ENCODE measurements at regions not wholly inside any gene's neighbourhood (a gene's known extent, or its start where the extent isn't known, plus 50 kb on each side); places are given as distances from the start of the nearest gene placed in this dataset.
A peak's percentile ranks its signal among the peaks of the same experiment; 100 is the strongest.

- Histone ChIP-seq H3K27me3 (ENCODE audit: control insufficient read depth in 1 of 2, insufficient read depth in 2 of 2, low read length in 2 of 2) (no peaks in the 10 kb centered on the region), H3K36me3 (ENCODE audit: control insufficient read depth in 2 of 2, insufficient read depth in 2 of 2, low read length in 2 of 2) (no peaks in the 10 kb centered on the region), H3K4me1 (ENCODE audit: control insufficient read depth, insufficient read depth, low read length) (no peaks in the 10 kb centered on the region), H3K9me3 (ENCODE audit: control insufficient read depth in 2 of 2, low read length in 2 of 2) (no peaks in the 10 kb centered on the region), H3K27ac (ENCODE audit: low read length) (no peak overlapping the region), H3K4me3 (ENCODE audit: low read length in 2 of 2) (no peak overlapping the region), H3K9ac (ENCODE audit: low read length in 2 of 2) (no peak overlapping the region)
Measured at GRCh38 chrX:9195199-9195880, 161.4 kb upstream of the FAM9B start.

GRCh38 chrX:9196961-9197640, 163.2 kb upstream of the FAM9B start:
- no peaks in the 10 kb centered on the region for H3K27me3 ChIP-seq (ENCODE audit: control insufficient read depth in 1 of 2, insufficient read depth in 2 of 2, low read length in 2 of 2)
- H3K36me3 ChIP-seq (ENCODE audit: control insufficient read depth in 2 of 2, insufficient read depth in 2 of 2, low read length in 2 of 2) = no peaks in the 10 kb centered on the region
- no peak overlapping the region for H3K4me3 ChIP-seq (ENCODE audit: low read length in 2 of 2)
- H3K9me3 ChIP-seq (ENCODE audit: control insufficient read depth in 2 of 2, low read length in 2 of 2) = no peaks in the 10 kb centered on the region
- H3K27ac ChIP-seq (ENCODE audit: low read length) = no peak overlapping the region
- H3K9ac ChIP-seq (ENCODE audit: low read length in 2 of 2) = no peak overlapping the region
- H3K4me1 ChIP-seq (ENCODE audit: control insufficient read depth, insufficient read depth, low read length) = no peaks in the 10 kb centered on the region

GRCh38 chrX:9204560-9204959, 170.6 kb upstream of the FAM9B start:
- no peaks in the 10 kb centered on the region for H3K4me1 ChIP-seq (ENCODE audit: control insufficient read depth, insufficient read depth, low read length)
- H3K4me3 ChIP-seq (ENCODE audit: low read length in 2 of 2) = no peak overlapping the region
- H3K9ac ChIP-seq (ENCODE audit: low read length in 2 of 2) = no peak overlapping the region
- no peaks in the 10 kb centered on the region for H3K36me3 ChIP-seq (ENCODE audit: control insufficient read depth in 2 of 2, insufficient read depth in 2 of 2, low read length in 2 of 2)
- H3K27ac ChIP-seq (ENCODE audit: low read length) = no peak overlapping the region
- no peaks in the 10 kb centered on the region for H3K9me3 ChIP-seq (ENCODE audit: control insufficient read depth in 2 of 2, low read length in 2 of 2)
- H3K27me3 ChIP-seq (ENCODE audit: control insufficient read depth in 1 of 2, insufficient read depth in 2 of 2, low read length in 2 of 2) = no peaks in the 10 kb centered on the region

DNA sequence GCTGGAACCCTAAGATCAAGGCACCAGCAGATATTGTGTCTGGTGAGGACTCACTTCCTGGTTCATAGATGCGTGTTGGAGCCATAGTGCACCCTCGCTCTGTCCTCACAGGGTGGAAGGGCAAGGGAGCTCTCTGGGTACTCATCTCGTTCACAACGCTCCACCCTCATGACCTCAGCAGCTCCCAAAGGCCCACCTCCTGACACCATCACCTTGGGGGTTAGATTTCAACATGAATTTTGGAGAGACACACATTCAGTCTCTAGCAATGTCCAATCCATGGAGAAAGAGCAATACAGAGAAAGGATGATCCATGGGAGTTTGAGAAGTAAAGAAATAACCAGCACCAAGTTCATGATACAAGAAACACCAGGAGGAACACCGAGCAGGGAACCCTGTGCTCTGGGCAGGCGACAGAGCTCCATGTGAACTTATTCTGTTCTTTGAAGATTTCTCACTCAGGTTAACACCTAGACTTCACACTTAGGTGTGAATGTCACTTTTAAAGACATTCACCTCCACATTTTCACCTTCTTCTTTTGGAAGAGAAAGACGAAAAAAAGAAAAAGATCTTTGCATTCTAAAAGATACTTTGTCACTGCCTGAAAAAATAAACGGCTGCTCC, 171.8 kb upstream of the FAM9B start:
- Histone ChIP-seq H3K9me3 (ENCODE audit: control insufficient read depth in 2 of 2, low read length in 2 of 2) (no peaks in the 10 kb centered on the region), H3K9ac (ENCODE audit: low read length in 2 of 2) (no peak overlapping the region)

GRCh38 chrX:9207142-9207541, 173.2 kb upstream of the FAM9B start:
- H3K4me1 ChIP-seq (ENCODE audit: control insufficient read depth, insufficient read depth, low read length) = no peaks in the 10 kb centered on the region
- no peak overlapping the region for H3K4me3 ChIP-seq (ENCODE audit: low read length in 2 of 2)
- no peak overlapping the region for H3K9ac ChIP-seq (ENCODE audit: low read length in 2 of 2)
- no peaks in the 10 kb centered on the region for H3K36me3 ChIP-seq (ENCODE audit: control insufficient read depth in 2 of 2, insufficient read depth in 2 of 2, low read length in 2 of 2)
- H3K9me3 ChIP-seq (ENCODE audit: control insufficient read depth in 2 of 2, low read length in 2 of 2) = peaks cover 0 to 3% of the 10 kb centered on the region in 2 donors
- no peak overlapping the region for H3K27ac ChIP-seq (ENCODE audit: low read length)
- no peaks in the 10 kb centered on the region for H3K27me3 ChIP-seq (ENCODE audit: control insufficient read depth in 1 of 2, insufficient read depth in 2 of 2, low read length in 2 of 2)

More for the DNA sequence above, 171.8 kb upstream of the FAM9B start:
- no peaks in the 10 kb centered on the region for H3K4me1 ChIP-seq (ENCODE audit: control insufficient read depth, insufficient read depth, low read length)
- no peaks in the 10 kb centered on the region for H3K27me3 ChIP-seq (ENCODE audit: control insufficient read depth in 1 of 2, insufficient read depth in 2 of 2, low read length in 2 of 2)
- H3K4me3 ChIP-seq (ENCODE audit: low read length in 2 of 2) = no peak overlapping the region
- H3K27ac ChIP-seq (ENCODE audit: low read length) = no peak overlapping the region
- no peaks in the 10 kb centered on the region for H3K36me3 ChIP-seq (ENCODE audit: control insufficient read depth in 2 of 2, insufficient read depth in 2 of 2, low read length in 2 of 2)

GRCh38 chrX:9211269-9211668, 177.3 kb upstream of the FAM9B start:
- H3K27ac ChIP-seq (ENCODE audit: low read length) = no peak overlapping the region
- H3K27me3 ChIP-seq (ENCODE audit: control insufficient read depth in 1 of 2, insufficient read depth in 2 of 2, low read length in 2 of 2) = no peaks in the 10 kb centered on the region
- H3K36me3 ChIP-seq (ENCODE audit: control insufficient read depth in 2 of 2, insufficient read depth in 2 of 2, low read length in 2 of 2) = no peaks in the 10 kb centered on the region
- H3K4me1 ChIP-seq (ENCODE audit: control insufficient read depth, insufficient read depth, low read length) = no peaks in the 10 kb centered on the region
- H3K9ac ChIP-seq (ENCODE audit: low read length in 2 of 2) = no peak overlapping the region
- peaks cover 0 to 14% of the 10 kb centered on the region in 2 donors for H3K9me3 ChIP-seq (ENCODE audit: control insufficient read depth in 2 of 2, low read length in 2 of 2)
- H3K4me3 ChIP-seq (ENCODE audit: low read length in 2 of 2) = no peak overlapping the region

DNA sequence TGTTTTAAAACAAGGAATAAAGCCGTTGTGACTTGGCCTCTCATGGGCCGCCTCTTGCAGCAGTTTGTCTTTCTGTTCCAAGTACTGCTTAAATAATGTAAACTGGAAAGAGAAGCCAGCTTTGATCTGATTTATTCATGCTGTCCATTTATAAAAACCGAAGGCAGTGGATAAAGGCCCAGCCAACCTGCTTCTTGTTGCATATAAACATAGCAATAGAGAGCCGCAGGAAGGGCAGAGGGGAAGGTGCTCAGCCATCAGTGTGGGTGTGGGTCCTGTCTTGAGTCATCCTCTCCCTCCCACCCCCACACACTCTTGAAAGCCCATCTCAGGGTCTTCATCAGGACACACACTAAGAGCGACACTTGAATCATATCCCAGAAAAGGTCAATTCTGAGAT, 187.9 kb upstream of the FAM9B start:
- Histone ChIP-seq H3K4me1 (ENCODE audit: control insufficient read depth, insufficient read depth, low read length) (no peaks in the 10 kb centered on the region), H3K27me3 (ENCODE audit: control insufficient read depth in 1 of 2, insufficient read depth in 2 of 2, low read length in 2 of 2) (peaks cover 0 to 5% of the 10 kb centered on the region in 2 donors), H3K27ac (ENCODE audit: low read length) (no peak overlapping the region), H3K36me3 (ENCODE audit: control insufficient read depth in 2 of 2, insufficient read depth in 2 of 2, low read length in 2 of 2) (no peaks in the 10 kb centered on the region), H3K9ac (ENCODE audit: low read length in 2 of 2) (no peak overlapping the region), H3K4me3 (ENCODE audit: low read length in 2 of 2) (peak overlapping the region in 1 of 2 donors; percentile 29), H3K9me3 (ENCODE audit: control insufficient read depth in 2 of 2, low read length in 2 of 2) (peaks cover 0 to 2% of the 10 kb centered on the region in 2 donors)

- no peaks in the 10 kb centered on the region for H3K36me3 ChIP-seq (ENCODE audit: control insufficient read depth in 2 of 2, insufficient read depth in 2 of 2, low read length in 2 of 2)
- no peaks in the 10 kb centered on the region for H3K4me1 ChIP-seq (ENCODE audit: control insufficient read depth, insufficient read depth, low read length)
- peaks cover 0 to 2% of the 10 kb centered on the region in 2 donors for H3K9me3 ChIP-seq (ENCODE audit: control insufficient read depth in 2 of 2, low read length in 2 of 2)
- no peak overlapping the region for H3K4me3 ChIP-seq (ENCODE audit: low read length in 2 of 2)
- no peak overlapping the region for H3K9ac ChIP-seq (ENCODE audit: low read length in 2 of 2)
- peaks cover 0 to 5% of the 10 kb centered on the region in 2 donors for H3K27me3 ChIP-seq (ENCODE audit: control insufficient read depth in 1 of 2, insufficient read depth in 2 of 2, low read length in 2 of 2)
- no peak overlapping the region for H3K27ac ChIP-seq (ENCODE audit: low read length)
Measured at GRCh38 chrX:9222299-9222698, 188.4 kb upstream of the FAM9B start.

- Histone ChIP-seq H3K4me1 (ENCODE audit: control insufficient read depth, insufficient read depth, low read length) (no peaks in the 10 kb centered on the region), H3K4me3 (ENCODE audit: low read length in 2 of 2) (no peak overlapping the region), H3K36me3 (ENCODE audit: control insufficient read depth in 2 of 2, insufficient read depth in 2 of 2, low read length in 2 of 2) (no peaks in the 10 kb centered on the region), H3K9ac (ENCODE audit: low read length in 2 of 2) (no peak overlapping the region), H3K27me3 (ENCODE audit: control insufficient read depth in 1 of 2, insufficient read depth in 2 of 2, low read length in 2 of 2) (no peaks in the 10 kb centered on the region), H3K27ac (ENCODE audit: low read length) (no peak overlapping the region), H3K9me3 (ENCODE audit: control insufficient read depth in 2 of 2, low read length in 2 of 2) (no peaks in the 10 kb centered on the region)
Measured at GRCh38 chrX:9227276-9227675, 193.3 kb upstream of the FAM9B start.

DNA sequence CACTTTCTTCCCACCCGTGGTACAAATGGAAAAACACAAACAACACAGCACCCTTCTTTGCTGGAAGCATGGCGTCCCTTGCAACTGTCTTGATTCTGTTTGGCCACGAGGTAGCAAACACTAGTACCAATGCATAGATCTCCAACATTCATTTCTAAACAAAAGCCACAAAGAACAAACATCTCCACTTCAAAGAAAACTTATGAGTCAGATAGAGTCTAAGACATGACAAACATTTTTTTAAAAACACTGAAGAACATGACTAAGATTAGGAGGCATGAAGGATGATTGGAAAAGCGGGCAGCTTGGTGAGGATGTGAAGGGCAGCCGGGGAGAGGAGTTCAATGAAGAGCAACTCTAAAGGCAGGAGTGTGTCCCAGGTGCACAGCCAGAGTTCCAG, 197.6 kb upstream of the FAM9B start:
- no peaks in the 10 kb centered on the region for H3K27me3 ChIP-seq (ENCODE audit: control insufficient read depth in 1 of 2, insufficient read depth in 2 of 2, low read length in 2 of 2)
- H3K9ac ChIP-seq (ENCODE audit: low read length in 2 of 2) = no peak overlapping the region
- no peaks in the 10 kb centered on the region for H3K9me3 ChIP-seq (ENCODE audit: control insufficient read depth in 2 of 2, low read length in 2 of 2)
- no peak overlapping the region for H3K27ac ChIP-seq (ENCODE audit: low read length)
- H3K4me3 ChIP-seq (ENCODE audit: low read length in 2 of 2) = no peak overlapping the region
- H3K36me3 ChIP-seq (ENCODE audit: control insufficient read depth in 2 of 2, insufficient read depth in 2 of 2, low read length in 2 of 2) = no peaks in the 10 kb centered on the region
- H3K4me1 ChIP-seq (ENCODE audit: control insufficient read depth, insufficient read depth, low read length) = no peaks in the 10 kb centered on the region

DNA sequence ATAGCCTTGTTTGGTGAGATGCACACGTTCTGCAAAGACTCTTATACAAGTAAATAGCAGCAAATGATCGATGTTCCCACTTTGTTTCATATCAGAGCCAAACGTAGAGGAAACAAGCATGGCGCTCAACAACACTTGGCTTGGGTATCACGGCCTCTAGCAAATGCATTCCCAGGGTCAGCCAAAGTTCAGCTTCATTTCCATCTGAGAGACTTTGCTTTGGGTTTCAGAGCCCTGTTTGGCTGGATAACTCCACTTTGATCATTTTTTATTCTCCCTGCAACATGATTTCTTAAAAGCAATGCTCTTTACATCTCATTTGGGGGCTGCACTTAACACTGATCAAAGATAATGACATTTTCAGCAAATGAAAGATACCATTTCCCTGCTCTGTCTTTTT, 199.2 kb upstream of the FAM9B start:
- Histone ChIP-seq H3K27ac (ENCODE audit: low read length) (no peak overlapping the region), H3K4me1 (ENCODE audit: control insufficient read depth, insufficient read depth, low read length) (no peaks in the 10 kb centered on the region), H3K9ac (ENCODE audit: low read length in 2 of 2) (no peak overlapping the region), H3K27me3 (ENCODE audit: control insufficient read depth in 1 of 2, insufficient read depth in 2 of 2, low read length in 2 of 2) (no peaks in the 10 kb centered on the region), H3K4me3 (ENCODE audit: low read length in 2 of 2) (no peak overlapping the region), H3K36me3 (ENCODE audit: control insufficient read depth in 2 of 2, insufficient read depth in 2 of 2, low read length in 2 of 2) (no peaks in the 10 kb centered on the region), H3K9me3 (ENCODE audit: control insufficient read depth in 2 of 2, low read length in 2 of 2) (no peaks in the 10 kb centered on the region)

Data from stomach smooth muscle (tissue), 2 donors.